HG02571 (cell line): ENCODE measurements at regions not wholly inside any gene's neighbourhood (a gene's known extent, or its start where the extent isn't known, plus 50 kb on each side); places are given as distances from the start of the nearest gene placed in this dataset.

Source experiments
- ATAC-seq: cut with Tn5 transposase; IDR thresholded peaks from one replicate; pipeline ENCODE4 v1.9.1; 2021; ENCODE audit warnings: mild to moderate bottlenecking, moderate library complexity; ENCODE audit not compliant: unreplicated experiment

DNA sequence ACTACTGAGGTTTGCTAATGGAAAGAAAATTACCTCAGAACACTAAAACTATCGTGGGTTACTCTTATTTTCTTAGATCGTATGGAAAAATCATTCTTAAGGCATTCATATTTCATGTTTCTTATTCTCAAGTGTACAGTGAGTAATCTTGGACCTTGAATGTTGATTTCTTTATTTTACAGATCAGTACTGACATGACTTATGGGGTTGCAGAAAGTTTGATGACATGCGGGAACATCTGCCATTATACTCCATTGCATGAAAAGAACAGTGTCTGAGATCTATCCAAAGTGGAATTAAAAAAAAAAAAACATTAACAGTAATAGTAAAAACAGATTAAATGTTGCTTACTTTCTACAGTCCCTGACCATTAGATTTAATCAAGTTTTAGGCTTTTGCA, 1290.2 kb upstream of the WWC1 start:
- no peak for ATAC-seq

DNA sequence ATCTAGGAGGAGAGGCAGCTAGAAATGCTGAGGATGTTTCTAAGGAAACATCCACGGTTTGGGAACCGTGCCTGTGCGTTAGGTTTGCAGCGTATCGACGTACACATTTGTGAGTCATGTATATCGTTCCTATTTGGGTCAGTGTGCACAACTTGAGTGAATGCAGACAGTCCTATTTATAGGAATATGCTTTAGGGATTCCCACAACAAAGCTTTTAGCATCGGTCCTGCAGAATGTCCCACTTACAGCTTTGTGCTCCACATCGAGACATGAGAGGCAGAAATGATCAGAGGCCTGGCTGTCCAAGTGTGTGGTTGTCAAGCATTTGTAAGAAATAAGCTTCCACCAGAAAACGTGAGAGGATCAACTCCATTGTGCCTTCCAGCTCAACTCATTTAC, 1282.7 kb upstream of the WWC1 start:
- ATAC-seq = no peak

DNA sequence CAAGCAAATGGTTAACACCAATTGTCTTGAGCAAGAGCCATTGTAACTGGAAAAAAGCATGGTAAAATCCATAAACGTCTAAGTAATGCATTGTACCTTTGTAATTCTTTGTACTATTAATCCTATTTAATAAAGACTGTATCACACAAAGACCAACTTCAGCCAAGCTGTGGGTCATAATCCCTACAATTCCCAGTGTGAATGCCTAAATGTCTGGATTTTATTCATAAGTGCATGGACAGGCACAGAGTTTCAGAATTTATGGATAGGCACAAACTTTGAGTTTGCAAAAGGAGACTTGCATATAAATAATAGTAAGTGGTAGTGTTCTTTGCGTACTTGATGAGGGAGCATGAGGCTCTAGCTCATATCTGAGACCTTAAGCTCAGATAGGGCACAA, 1280.2 kb upstream of the WWC1 start:
- ATAC-seq = no peak

DNA sequence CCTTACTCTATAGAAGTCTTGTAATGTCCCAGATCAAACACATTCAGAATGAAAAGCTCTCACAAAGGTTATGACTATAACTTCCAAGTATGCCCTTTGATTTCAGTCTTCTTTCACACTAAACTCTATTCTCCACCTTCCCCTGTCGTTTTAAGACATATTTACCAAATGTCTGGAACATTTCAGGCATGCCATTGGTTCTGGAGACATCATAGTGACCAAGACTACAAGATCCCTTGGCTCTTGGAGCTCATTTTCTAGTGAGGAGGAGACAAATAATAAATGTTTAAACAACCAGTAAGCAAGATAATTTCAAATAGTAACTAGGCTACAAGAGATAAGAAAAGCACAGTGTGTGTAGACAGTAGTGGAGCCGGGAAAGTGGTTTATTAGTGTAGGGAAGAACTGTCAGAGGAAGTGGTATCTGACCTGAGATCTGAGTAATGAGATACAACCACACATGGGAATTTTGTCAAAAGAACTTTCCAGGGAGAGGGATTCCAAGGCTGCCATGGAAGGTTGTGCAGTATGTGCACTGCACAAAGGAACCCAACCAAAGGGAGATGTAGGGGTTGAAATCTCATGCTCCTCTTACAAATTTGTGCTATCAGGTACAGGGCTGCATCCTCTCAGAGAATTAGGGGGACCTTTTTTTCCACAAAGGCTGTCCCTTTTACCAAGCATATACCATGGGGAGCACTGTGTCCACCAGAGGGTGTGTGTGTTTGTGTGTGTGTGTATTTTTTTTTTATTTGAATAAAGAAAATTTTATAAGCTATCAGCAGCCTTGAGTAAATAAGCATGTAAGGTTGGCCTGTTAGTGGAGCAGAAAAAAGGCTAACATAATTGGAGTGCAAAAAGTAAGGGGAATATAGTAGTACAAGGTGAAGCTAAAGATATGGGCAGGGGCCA, 1279.1 kb upstream of the WWC1 start:
- ATAC-seq = no peak

DNA sequence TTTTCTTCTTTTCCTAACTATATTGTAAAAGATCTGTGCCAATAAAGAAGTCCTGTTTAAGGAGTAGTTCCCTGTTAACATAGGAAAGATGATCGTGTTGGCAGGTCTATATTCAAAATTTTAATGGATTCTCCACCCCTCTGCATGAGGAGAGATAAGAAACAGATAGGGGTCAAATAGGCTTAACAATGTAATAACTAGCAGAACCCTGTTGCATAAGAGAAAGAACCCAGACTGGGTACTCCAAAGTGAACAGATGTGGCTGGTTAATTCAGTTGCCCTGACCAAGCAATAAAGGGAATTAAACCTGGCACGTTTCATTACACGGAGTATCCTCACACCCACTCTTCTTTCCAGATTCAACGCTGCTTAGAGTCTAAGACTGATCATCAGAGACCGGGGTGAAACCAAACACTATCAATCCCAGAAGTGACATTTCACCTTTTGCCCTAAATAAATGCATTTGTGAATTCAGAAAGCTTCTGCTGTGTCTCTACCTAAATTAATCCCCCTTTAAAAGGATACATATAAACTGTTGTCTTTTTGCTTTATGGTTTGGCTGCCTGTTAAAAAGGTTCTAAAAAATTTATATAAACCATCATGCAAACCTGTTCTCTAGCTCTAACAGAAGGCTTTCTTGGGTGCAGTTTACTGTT, 1276.9 kb upstream of the WWC1 start:
- no peak for ATAC-seq

DNA sequence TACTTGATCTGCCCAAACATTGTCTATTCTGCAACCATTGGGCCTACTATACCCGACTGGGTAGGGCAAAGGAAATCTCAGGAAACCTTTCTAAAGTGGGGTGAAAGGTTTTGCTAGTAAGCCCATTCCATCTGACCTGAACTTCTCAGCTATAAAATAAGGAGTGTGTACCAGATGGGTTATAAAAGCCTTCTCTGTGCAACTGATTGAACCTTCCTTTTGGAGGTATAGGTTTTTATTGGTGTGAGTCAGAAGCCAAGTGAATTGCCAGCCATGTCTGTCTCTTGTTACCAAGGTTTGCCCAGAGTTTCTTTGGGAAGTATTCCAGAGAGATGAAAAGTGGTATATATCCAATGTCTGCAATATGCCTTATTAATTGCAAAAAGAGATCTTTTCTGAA, 1271.0 kb upstream of the WWC1 start:
- ATAC-seq = no peak

DNA sequence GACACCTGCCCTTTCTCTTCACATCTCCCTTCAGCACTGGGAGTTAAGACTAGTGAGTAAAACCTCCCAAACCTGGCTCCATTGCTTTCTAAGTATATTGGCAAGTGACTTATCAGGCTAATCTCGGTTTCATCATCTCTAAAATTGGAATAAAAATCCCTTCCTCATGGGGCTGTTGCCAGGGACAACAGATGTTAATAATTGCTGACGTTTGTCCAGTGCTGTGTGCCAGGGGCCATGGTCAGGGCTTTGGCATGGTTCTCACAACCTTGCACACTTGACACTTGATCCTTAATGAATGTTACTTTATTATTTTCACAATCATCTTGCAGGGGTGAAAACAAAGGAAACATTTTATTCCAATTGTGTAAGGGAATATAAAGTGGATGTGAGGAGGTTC, 1262.0 kb upstream of the WWC1 start:
- ATAC-seq = no peak

DNA sequence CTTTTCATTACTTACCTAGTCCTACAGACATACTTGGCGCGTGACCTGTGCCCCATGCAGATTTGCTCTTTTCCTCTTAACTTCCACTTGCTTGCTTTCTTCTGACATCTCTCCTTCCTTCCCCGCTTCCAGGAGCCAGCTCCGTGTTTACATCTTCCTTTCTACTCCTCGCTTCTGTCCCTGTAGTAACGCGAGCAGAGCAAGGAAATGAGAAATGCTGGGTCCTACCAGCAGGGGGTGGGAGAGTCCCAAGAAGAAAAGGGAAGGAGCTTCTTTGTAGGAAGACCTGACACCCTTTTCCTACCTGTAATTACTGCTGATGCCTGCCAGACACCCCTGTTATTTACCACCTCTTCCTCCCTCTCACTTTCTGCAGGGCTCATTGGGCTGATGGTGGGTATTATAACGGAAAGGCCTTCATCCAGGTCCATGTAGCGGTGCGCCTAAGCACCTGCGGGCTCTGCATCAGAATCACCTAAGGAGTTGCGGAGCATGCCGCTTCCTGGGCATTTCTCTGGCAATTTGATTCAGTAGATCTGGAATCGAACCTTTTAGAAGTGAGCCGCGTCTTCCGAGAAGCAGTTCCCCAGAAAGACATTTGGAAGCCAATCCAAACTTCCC, 1260.8 kb upstream of the WWC1 start:
- no peak for ATAC-seq

DNA sequence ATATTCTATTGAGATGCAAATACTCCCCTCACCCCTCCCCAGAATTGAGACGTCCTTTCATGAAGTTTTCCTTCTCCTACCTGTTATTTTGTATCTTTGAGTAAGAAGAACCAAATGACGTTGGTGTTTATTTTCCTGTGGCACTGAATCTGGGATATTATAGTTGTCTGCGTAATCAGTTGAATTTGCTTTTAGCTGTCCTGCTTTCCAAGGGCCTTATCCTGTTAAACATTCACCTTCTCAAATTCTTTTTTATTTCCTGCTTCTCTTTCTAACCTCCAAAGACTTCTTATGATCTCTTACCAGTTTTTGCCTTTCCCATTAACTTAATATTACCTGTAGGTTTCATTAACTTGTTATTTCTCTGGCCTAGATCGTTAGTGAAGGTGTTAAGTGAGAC, 1254.9 kb upstream of the WWC1 start:
- ATAC-seq = no peak

DNA sequence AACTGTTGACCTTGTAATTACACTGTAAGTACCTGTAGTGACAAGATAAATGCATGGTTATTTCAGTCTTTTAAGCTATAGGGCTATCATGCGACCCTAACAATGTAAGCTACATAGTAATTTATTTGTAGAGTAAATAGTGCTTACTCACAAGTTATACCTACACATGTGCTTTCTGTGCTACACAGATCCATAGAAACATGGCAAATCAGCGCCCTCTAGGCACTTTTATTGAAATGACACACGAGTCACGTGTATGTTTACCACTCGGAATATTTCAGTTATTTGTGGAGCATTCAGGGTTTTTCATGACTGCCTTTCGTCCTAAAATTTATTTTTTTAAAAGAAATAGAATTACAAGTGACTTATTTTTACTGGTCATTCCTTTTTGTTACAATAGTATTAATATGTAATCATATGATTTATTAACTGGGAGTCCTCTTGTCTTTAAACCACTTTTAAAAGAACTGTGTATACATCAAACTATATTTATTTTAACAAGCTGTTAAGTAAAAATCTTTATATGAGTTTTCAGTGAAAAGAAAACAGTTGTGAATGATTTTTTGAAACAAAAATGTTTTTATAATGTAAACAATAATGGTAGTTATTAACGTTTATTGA, 1242.3 kb upstream of the WWC1 start:
- ATAC-seq = peak; percentile 63

DNA sequence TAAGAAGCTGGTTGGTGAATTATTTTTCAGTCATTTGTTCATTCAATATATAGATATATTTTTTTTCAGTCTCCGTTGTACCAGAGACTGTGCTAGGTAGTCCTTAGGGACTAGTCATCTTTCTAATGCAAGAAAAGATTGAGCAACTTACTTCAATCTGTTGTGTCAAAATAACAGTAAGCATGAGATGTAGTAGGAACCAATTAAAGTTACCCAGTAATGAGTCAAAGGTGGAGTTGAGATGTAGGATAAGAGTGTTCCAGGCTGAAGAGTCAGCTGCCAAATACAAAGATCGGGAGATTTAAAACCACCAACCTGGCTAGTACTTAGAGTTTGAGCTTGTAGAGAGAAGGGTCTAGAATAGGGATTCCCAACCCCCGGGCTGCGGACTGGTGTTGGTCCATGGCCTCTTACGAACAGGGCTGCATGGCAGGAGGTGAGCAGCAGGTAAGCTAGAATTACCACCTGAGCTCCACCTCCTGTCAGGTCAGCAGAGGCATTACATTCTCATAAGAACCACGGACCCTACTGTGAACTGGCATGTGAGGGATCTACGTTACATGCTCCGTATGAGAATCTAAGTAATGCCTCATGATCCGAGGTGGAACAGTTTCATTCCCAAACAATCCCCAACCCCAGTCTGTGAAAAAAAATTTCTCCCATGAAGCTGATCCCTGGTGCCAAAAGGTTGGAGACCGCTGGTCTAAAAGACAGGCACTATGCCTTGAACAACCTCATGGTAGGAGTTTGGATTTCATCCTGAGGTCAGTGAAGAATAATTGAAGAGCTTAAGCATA, 1241.5 kb upstream of the WWC1 start:
- no peak for ATAC-seq

DNA sequence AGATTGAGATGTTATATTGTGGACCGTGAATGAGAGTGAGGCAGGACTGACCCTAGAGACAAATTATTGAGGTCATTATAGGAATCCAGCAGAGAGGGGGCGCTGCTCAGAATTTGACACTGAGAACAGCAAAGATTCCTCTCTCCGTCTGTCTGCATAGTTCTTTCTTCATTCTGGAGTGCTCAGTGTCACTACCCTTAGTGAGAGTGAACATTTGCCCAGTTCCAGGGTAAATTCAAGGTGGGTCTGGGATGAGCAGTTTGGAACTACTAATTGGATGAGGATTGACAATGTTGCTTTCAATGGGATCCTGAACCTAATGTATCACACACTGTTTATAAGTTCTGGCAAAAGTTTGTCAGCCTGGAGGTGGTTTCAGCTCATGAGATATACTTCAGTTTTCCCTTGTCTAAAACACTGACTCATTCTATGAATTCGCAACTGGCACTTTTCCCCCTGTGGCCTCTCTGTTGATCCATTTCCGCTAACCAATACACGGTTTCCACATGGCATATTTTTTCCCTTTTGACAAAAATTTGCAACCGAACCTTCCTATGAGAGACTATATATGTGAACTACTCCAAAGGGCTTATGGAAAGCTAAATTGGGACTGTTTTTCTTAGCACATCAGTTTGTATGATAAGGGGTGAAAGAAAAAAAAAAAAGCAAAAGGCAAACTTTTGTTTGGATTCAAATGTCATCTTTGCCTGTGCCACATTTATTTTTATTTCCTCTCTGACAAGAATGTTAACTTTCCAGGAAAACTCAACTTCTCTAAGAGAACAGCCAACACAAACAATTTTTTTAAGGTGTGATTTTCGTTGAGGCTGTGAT, 1240.7 kb upstream of the WWC1 start:
- ATAC-seq = no peak

DNA sequence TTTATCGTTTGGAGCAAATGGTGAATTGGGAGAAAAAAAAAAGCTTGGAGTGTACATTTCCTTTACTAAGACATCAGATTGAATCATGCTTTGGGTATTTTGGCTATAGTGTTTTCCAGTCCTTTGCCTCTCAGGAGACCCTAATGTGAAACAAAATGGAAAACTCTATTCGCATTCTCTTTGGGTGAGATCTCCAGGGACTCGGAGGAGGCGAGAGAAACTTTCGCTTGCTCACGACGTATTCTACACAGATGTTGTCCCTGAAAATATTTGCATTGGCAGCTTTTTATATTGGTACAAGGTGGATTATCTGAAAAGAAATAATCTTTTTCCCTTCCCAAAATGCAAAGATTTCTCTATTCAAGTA, 1240.1 kb upstream of the WWC1 start:
- no peak for ATAC-seq

DNA sequence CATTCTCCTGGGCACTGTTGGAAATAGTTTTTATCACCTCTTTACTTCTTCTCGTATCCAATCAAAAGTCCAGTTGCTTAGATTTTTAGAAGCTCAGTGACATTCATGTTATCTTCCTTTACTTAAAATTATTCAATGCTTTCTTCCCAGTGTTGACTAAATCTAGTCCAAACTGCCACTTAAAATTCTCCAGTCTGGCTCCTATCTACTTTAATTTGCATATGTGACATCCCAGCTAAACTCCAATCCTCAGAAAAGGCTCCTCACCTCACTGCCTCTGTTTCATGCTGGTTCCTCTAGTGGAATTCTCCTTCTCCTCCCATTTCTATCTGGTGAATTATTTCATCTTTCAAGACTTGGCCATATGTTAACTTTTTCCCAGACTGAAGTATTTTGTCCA, 1238.7 kb upstream of the WWC1 start:
- no peak for ATAC-seq

DNA sequence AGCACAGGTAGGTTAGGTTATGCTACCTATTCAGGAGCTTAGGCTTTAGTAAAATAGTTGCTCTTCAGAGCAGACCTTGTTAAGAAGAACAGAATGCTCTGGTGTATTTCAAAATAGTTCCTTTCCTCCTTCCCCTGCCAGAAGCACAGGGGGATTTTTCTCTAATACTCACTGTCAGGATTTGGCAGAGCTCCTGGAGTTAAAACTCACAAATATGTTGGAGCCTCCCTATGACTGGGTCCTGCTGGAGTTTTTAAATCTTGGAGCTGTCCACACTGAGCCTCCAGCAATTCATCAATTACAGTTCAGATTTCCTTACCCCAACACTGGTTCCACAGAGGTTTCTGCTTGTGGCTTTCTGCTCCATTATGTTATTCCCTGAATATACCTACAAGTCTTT, 1233.8 kb upstream of the WWC1 start:
- ATAC-seq = no peak

DNA sequence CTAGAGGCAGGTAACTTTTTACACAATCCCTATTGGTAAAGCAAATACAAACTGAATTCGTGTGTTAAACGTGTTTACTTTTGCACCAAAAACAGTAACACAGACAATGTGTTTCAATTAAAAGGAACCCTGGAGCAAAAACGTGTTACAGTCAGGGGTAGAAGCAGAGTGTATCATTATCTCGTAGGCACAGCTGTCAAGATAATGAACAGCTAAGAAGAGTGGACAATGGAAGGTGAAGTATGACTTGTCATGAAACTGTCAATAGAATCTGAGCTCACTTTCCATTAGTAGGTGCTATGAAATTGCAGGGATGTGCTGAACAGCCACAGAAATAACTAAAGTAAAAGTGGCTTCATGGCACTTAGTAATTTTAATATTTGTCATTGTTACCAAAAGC, 1229.8 kb upstream of the WWC1 start:
- no peak for ATAC-seq

DNA sequence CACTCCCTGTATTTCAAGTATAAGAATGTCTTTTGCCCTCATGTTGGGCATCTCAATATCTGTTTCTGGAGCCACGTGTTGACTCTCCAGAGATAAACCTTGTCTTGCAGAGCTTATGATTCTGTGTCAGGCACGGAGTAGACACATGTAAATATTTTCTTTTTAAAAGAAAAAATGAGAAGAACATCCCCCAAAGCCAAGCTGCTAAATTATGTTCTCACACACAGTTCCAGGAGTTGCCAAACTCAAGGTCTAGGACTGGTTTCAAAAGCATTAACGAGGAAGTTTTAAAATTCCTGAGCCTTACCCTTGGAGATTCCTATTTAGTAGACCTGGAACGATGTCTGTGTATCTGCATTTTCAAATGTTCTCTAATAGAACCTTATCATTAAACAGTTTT, 1228.3 kb upstream of the WWC1 start:
- ATAC-seq = no peak

DNA sequence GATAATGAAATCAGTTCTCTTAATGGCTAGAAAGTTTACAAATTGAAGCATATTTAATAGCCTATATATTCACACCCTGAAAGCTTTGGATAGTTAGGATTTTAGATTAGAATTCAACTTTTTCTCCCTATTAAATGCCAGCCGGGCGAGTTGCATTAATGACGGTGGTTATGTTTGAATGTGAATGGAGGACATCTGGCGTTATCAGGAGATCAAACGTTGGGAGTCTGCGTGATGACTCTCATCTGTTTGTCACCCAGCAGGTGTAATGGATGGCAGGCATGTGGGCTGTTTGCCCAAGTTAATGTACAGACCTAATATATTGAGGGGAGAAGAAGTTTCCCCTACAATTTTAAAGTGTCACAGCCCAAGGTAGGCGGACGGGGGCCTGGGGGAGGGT, 1227.7 kb upstream of the WWC1 start:
- no peak for ATAC-seq

DNA sequence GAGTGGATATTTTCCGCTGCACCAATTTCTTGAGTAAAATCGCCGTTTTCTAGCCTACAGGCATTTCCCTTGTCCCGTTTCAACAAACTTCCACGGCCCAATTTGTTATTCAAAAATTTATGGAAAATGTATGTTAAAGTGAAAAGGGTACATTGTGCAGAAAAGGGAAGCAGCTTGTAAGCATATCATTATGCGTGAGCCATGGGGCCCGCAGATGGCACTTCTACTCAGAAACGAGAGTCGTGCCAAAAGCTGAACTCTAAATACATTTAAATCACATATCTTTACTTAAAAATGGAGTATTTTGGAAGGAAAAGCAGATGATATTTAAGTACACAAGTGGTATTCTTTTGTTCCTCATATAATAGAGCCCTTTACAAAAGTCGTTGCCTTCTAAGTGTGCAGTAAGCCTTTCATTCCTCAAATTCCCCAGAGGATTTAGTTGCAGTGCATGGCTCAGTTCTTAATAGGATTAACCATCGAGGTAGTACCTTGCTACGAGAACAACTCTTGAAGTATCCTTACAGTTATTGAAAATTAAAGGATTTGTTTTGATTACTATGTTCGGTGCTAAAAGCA, 1227.2 kb upstream of the WWC1 start:
- ATAC-seq = no peak

DNA sequence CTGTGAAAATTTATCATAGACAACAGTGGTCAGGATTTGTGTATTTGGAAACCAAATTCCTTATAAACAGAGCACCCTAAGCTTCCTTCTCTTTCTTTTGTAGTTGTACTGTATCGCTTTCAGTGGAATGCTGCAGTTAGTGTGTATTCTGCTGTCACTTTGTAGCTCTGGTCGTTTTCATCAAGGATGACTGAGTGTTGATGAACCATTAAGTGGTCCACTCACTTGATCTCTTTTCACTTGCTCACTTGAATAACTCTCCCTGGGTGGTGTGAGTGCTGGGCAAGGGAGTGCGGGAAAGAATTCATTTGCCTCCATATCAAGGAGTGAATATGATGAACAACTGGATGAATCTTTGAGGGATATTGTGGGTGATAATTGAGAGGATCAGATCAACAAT, 1225.7 kb upstream of the WWC1 start:
- no peak for ATAC-seq
